ENCODE measurements at regions not wholly inside any gene's neighbourhood (a gene's known extent, or its start where the extent isn't known, plus 50 kb on each side); places are given as distances from the start of the nearest gene placed in this dataset.

GRCh38 chr6:23499549-23499948, 626.5 kb upstream of the NRSN1 start:
- Histone ChIP-seq H3K4me2 (ENCODE audit: extremely low read depth, insufficient read depth, low read length) (no peak overlapping the region), H3K27ac (ENCODE audit: insufficient read depth, low read length) (no peak overlapping the region), H3K9me3 (ENCODE audit: control insufficient read depth, insufficient read depth, low read depth, low read length) (no peaks in the 10 kb centered on the region), H2AFZ (ENCODE audit: low read length) (no peak overlapping the region), H3K36me3 (ENCODE audit: control insufficient read depth, insufficient read depth, low read length) (no peaks in the 10 kb centered on the region), H3K27me3 (ENCODE audit: control insufficient read depth, insufficient read depth, low read length) (no peaks in the 10 kb centered on the region), H3K79me2 (ENCODE audit: control insufficient read depth, insufficient read depth, low read length) (no peaks in the 10 kb centered on the region), H4K20me1 (ENCODE audit: control insufficient read depth, extremely low read depth, insufficient read depth, low read length) (no peaks in the 10 kb centered on the region), H3K4me1 (ENCODE audit: control insufficient read depth, extremely low read depth, insufficient read depth, low read length) (no peaks in the 10 kb centered on the region), H3K9ac (ENCODE audit: insufficient read depth, low read length) (no peak overlapping the region), H3K4me3 (replicated peaks in 1 of 4; ENCODE audit: control extremely low read depth in 1 of 4, insufficient read depth in 1 of 4, low read depth in 3 of 4, low read length in 4 of 4) (no peak overlapping the region)
- TF ChIP-seq EZH2 (IDR thresholded peaks at IDR 0.05; ENCODE audit: low read length, missing control alignments) = no peak
- no peak for TF ChIP-seq CTCF (conservative IDR thresholded peaks at IDR 0.05 in 1 of 2, IDR thresholded peaks at IDR 0.05 in 1 of 2; ENCODE audit: low read depth in 1 of 2, low read length in 2 of 2)
- DNase-seq (ENCODE audit: low read depth in 2 of 2) = no peak

GRCh38 chr6:23503173-23503572, 622.8 kb upstream of the NRSN1 start:
- H3K9me3 ChIP-seq (ENCODE audit: control insufficient read depth, insufficient read depth, low read depth, low read length) = no peaks in the 10 kb centered on the region
- H3K27me3 ChIP-seq (ENCODE audit: control insufficient read depth, insufficient read depth, low read length) = no peaks in the 10 kb centered on the region
- no peak overlapping the region for H3K27ac ChIP-seq (ENCODE audit: insufficient read depth, low read length)
- no peak for DNase-seq (ENCODE audit: low read depth in 2 of 2)
- no peak overlapping the region for H3K4me2 ChIP-seq (ENCODE audit: extremely low read depth, insufficient read depth, low read length)
- H3K36me3 ChIP-seq (ENCODE audit: control insufficient read depth, insufficient read depth, low read length) = no peaks in the 10 kb centered on the region
- no peaks in the 10 kb centered on the region for H3K4me1 ChIP-seq (ENCODE audit: control insufficient read depth, extremely low read depth, insufficient read depth, low read length)
- H3K4me3 ChIP-seq (replicated peaks in 1 of 4; ENCODE audit: control extremely low read depth in 1 of 4, insufficient read depth in 1 of 4, low read depth in 3 of 4, low read length in 4 of 4) = no peak overlapping the region
- TF ChIP-seq CTCF (conservative IDR thresholded peaks at IDR 0.05 in 1 of 2, IDR thresholded peaks at IDR 0.05 in 1 of 2; ENCODE audit: low read depth in 1 of 2, low read length in 2 of 2) (no peak), EZH2 (IDR thresholded peaks at IDR 0.05; ENCODE audit: low read length, missing control alignments) (no peak)
- H3K79me2 ChIP-seq (ENCODE audit: control insufficient read depth, insufficient read depth, low read length) = no peaks in the 10 kb centered on the region
- no peaks in the 10 kb centered on the region for H4K20me1 ChIP-seq (ENCODE audit: control insufficient read depth, extremely low read depth, insufficient read depth, low read length)
- H3K9ac ChIP-seq (ENCODE audit: insufficient read depth, low read length) = no peak overlapping the region
- H2AFZ ChIP-seq (ENCODE audit: low read length) = no peak overlapping the region

GRCh38 chr6:23505026-23505425, 621.0 kb upstream of the NRSN1 start:
- no peaks in the 10 kb centered on the region for H4K20me1 ChIP-seq (ENCODE audit: control insufficient read depth, extremely low read depth, insufficient read depth, low read length)
- no peak overlapping the region for H3K27ac ChIP-seq (ENCODE audit: insufficient read depth, low read length)
- DNase-seq (ENCODE audit: low read depth in 2 of 2) = peak; percentile 33 to 57
- H2AFZ ChIP-seq (ENCODE audit: low read length) = no peak overlapping the region
- H3K4me2 ChIP-seq (ENCODE audit: extremely low read depth, insufficient read depth, low read length) = no peak overlapping the region
- H3K79me2 ChIP-seq (ENCODE audit: control insufficient read depth, insufficient read depth, low read length) = no peaks in the 10 kb centered on the region
- H3K27me3 ChIP-seq (ENCODE audit: control insufficient read depth, insufficient read depth, low read length) = no peaks in the 10 kb centered on the region
- no peaks in the 10 kb centered on the region for H3K4me1 ChIP-seq (ENCODE audit: control insufficient read depth, extremely low read depth, insufficient read depth, low read length)
- H3K4me3 ChIP-seq (replicated peaks in 1 of 4; ENCODE audit: control extremely low read depth in 1 of 4, insufficient read depth in 1 of 4, low read depth in 3 of 4, low read length in 4 of 4) = no peak overlapping the region
- H3K9ac ChIP-seq (ENCODE audit: insufficient read depth, low read length) = no peak overlapping the region
- no peaks in the 10 kb centered on the region for H3K36me3 ChIP-seq (ENCODE audit: control insufficient read depth, insufficient read depth, low read length)
- no peak for TF ChIP-seq CTCF (conservative IDR thresholded peaks at IDR 0.05 in 1 of 2, IDR thresholded peaks at IDR 0.05 in 1 of 2; ENCODE audit: low read depth in 1 of 2, low read length in 2 of 2)
- no peak for TF ChIP-seq EZH2 (IDR thresholded peaks at IDR 0.05; ENCODE audit: low read length, missing control alignments)
- H3K9me3 ChIP-seq (ENCODE audit: control insufficient read depth, insufficient read depth, low read depth, low read length) = no peaks in the 10 kb centered on the region
